ENCODE measurements at regions not wholly inside any gene's neighbourhood (a gene's known extent, or its start where the extent isn't known, plus 50 kb on each side); places are given as distances from the start of the nearest gene placed in this dataset.

- DNase-seq, result no peak
- H3K9me3 ChIP-seq, result no peaks in the 10 kb centered on the region
- WGBS, 2 donors, result 75 to 78% methylated on average over 2 of the region's 2 CpGs
- H3K27ac ChIP-seq, result no peak overlapping the region
- H3K4me1 ChIP-seq, result no peaks in the 10 kb centered on the region
- H3K36me3 ChIP-seq (replicated peaks in 1 of 2; ENCODE audit: insufficient read depth in 1 of 2, low read depth in 2 of 2), result no peaks in the 10 kb centered on the region
- H3K4me3 ChIP-seq, result no peak overlapping the region
- ATAC-seq, result no peak
- no peak for TF ChIP-seq CTCF (IDR thresholded peaks at IDR 0.05)
- TF ChIP-seq POLR2A (IDR thresholded peaks at IDR 0.05), result no peak
- H3K27me3 ChIP-seq, result no peaks in the 10 kb centered on the region
- intact Hi-C loops (cut with DNase I), result no loop called here
These were observed 277.5 kb upstream of the ADAMTS5 start for GRCh38 chr21:27244352-27244751.

GRCh38 chr21:27240839-27241238 is 274.0 kb upstream of the ADAMTS5 start:
- Histone ChIP-seq H3K9me3 (no peaks in the 10 kb centered on the region), H3K36me3 (replicated peaks in 1 of 2; ENCODE audit: insufficient read depth in 1 of 2, low read depth in 2 of 2) (no peaks in the 10 kb centered on the region), H3K27me3 (no peaks in the 10 kb centered on the region), H3K4me3 (no peak overlapping the region), H3K4me1 (no peaks in the 10 kb centered on the region), H3K27ac (no peak overlapping the region)
- intact Hi-C loops (cut with DNase I), result no loop called here
- 83 to 92% methylated on average over 2 of the region's 2 CpGs for WGBS, 2 donors
- TF ChIP-seq CTCF (IDR thresholded peaks at IDR 0.05) (no peak), POLR2A (IDR thresholded peaks at IDR 0.05) (no peak)
- ATAC-seq (no peak), DNase-seq (no peak)

GRCh38 chr21:27233514-27234115 is 266.7 kb upstream of the ADAMTS5 start:
- no peak for DNase-seq
- Histone ChIP-seq H3K27ac (no peak overlapping the region), H3K4me3 (no peak overlapping the region), H3K36me3 (replicated peaks in 1 of 2; ENCODE audit: insufficient read depth in 1 of 2, low read depth in 2 of 2) (no peaks in the 10 kb centered on the region), H3K27me3 (no peaks in the 10 kb centered on the region), H3K9me3 (no peaks in the 10 kb centered on the region), H3K4me1 (no peaks in the 10 kb centered on the region)
- WGBS, 2 donors, result 61 to 63% methylated on average over 2 of the region's 2 CpGs
- no peak for ATAC-seq
- intact Hi-C loops (cut with DNase I), result no loop called here
- no peak for TF ChIP-seq CTCF (IDR thresholded peaks at IDR 0.05)
- no peak for TF ChIP-seq POLR2A (IDR thresholded peaks at IDR 0.05)

- Histone ChIP-seq H3K4me3 (no peak overlapping the region), H3K9me3 (no peaks in the 10 kb centered on the region), H3K4me1 (no peaks in the 10 kb centered on the region), H3K27me3 (no peaks in the 10 kb centered on the region), H3K27ac (no peak overlapping the region), H3K36me3 (replicated peaks in 1 of 2; ENCODE audit: insufficient read depth in 1 of 2, low read depth in 2 of 2) (no peaks in the 10 kb centered on the region)
- DNase-seq (no peak), ATAC-seq (no peak)
- intact Hi-C loops (cut with DNase I), result loop anchor here (10.0 kb wide), 1 partner anchor 61 kb away; no protein-coding TSS in a partner anchor
- 75 to 76% methylated on average over 2 of the region's 2 CpGs for WGBS, 2 donors
- TF ChIP-seq POLR2A (IDR thresholded peaks at IDR 0.05) (no peak), CTCF (IDR thresholded peaks at IDR 0.05) (no peak)
These were observed 259.1 kb upstream of the ADAMTS5 start for GRCh38 chr21:27225940-27226339.

GRCh38 chr21:27225151-27225550 is 258.3 kb upstream of the ADAMTS5 start:
- TF ChIP-seq CTCF (IDR thresholded peaks at IDR 0.05) (no peak), POLR2A (IDR thresholded peaks at IDR 0.05) (no peak)
- no peaks in the 10 kb centered on the region for H3K9me3 ChIP-seq
- H3K36me3 ChIP-seq (replicated peaks in 1 of 2; ENCODE audit: insufficient read depth in 1 of 2, low read depth in 2 of 2), result no peaks in the 10 kb centered on the region
- intact Hi-C loops (cut with DNase I), result loop anchor here (10.0 kb wide), 1 partner anchor 60 kb away; no protein-coding TSS in a partner anchor
- no peak for DNase-seq
- no peak for ATAC-seq
- no peaks in the 10 kb centered on the region for H3K27me3 ChIP-seq
- no peak overlapping the region for H3K27ac ChIP-seq
- no peak overlapping the region for H3K4me3 ChIP-seq
- H3K4me1 ChIP-seq, result no peaks in the 10 kb centered on the region
